H1 (cell line): ENCODE measurements at regions not wholly inside any gene's neighbourhood (a gene's known extent, or its start where the extent isn't known, plus 50 kb on each side); places are given as distances from the start of the nearest gene placed in this dataset.

Source experiments
- CTCF ChIA-PET: fragments of 300-600 bp; sonication (Branson Sonifier 250); formaldehyde crosslinking; loops from one replicate; lab custom pipeline; 2021; ENCODE audit not compliant: partially characterized antibody; lab: Charles Lee
- POLR2A ChIA-PET: fragments of 300-600 bp; sonication (Branson Sonifier 250); formaldehyde crosslinking; loops from one replicate; lab custom pipeline; 2021; ENCODE audit warnings: inconsistent platforms; ENCODE audit not compliant: partially characterized antibody; lab: Charles Lee
- DNase-seq, 2 experiments: peaks; one replicate each; pipeline versions ENCODE4 v3.0.0 to v3.0.0-alpha.2; 2010 to 2022; ENCODE audit warnings: low spot score in 2 of 2, low read depth in 1 of 2, mixed read lengths in 1 of 2
- FAIRE-seq: peaks from 2 replicates; lab custom pipeline; 2011; peaks lifted over from hg19 to GRCh38; lab: Jason Lieb, UNC
- H2AFZ ChIP-seq: 2 replicates; pipeline ENCODE4 v1.8.1; 2012; ENCODE audit warnings: low read length, inconsistent platforms
- H2AK5ac ChIP-seq: 2 replicates; pipeline ENCODE4 v1.6.1; 2013; ENCODE audit warnings: low read depth, low read length
- H2BK120ac ChIP-seq: replicated peaks from 2 replicates; pipeline ENCODE3; 2013; ENCODE audit warnings: low read depth, low read length, inconsistent platforms
- H2BK12ac ChIP-seq: 2 replicates; pipeline ENCODE4 v1.6.1; 2013; ENCODE audit warnings: low read depth, low read length
- H2BK15ac ChIP-seq: 2 replicates; pipeline ENCODE4 v1.6.1; 2013; ENCODE audit warnings: low read length
- H2BK20ac ChIP-seq: 2 replicates; pipeline ENCODE4 v1.6.1; 2013; ENCODE audit warnings: low read length
- H2BK5ac ChIP-seq: 2 replicates; pipeline ENCODE4 v1.6.1; 2013; ENCODE audit warnings: low read depth, low read length
- H3K14ac ChIP-seq: 2 replicates; pipeline ENCODE4 v1.6.1; 2013; ENCODE audit warnings: inconsistent platforms; ENCODE audit not compliant: insufficient read length
- H3K18ac ChIP-seq: 2 replicates; pipeline ENCODE4 v1.6.1; 2013; ENCODE audit warnings: low read length; ENCODE audit errors: extremely low read depth
- H3K23ac ChIP-seq: 2 replicates; pipeline ENCODE4 v1.6.1; 2013; ENCODE audit warnings: inconsistent platforms; ENCODE audit not compliant: insufficient read length
- H3K23me2 ChIP-seq: 2 replicates; pipeline ENCODE4 v1.6.1; 2013; ENCODE audit warnings: low read depth, low read length
- H3K27ac ChIP-seq: 2 replicates; pipeline ENCODE4 v1.6.1; 2011; ENCODE audit warnings: low read depth, low read length, inconsistent platforms
- H3K27me3 ChIP-seq, 4 experiments: replicated peaks in 1 of 4; 1 replicate in 1 of 4; 2 replicates in 3 of 4; pipeline versions ENCODE4 v1.6.1 to v1.8.1; 2011 to 2013; ENCODE audit warnings: low read length in 3 of 4, mild to moderate bottlenecking in 3 of 4, inconsistent platforms in 2 of 4, mixed read lengths in 2 of 4, moderate library complexity in 1 of 4; ENCODE audit not compliant: control insufficient read depth in 3 of 4, insufficient read depth in 3 of 4; ENCODE audit errors: extremely low read depth in 1 of 4
- H3K36me3 ChIP-seq, 4 experiments: 2 replicates each; pipeline versions ENCODE4 v1.6.1 to v1.8.1; 2011 to 2013; ENCODE audit warnings: mild to moderate bottlenecking in 4 of 4, low read length in 3 of 4, moderate library complexity in 2 of 4, control low read depth in 1 of 4, inconsistent platforms in 1 of 4; ENCODE audit not compliant: insufficient read depth in 4 of 4, control insufficient read depth in 2 of 4
- H3K4ac ChIP-seq: replicated peaks from 2 replicates; pipeline ENCODE3; 2013; ENCODE audit warnings: low read length, low read depth, mixed read lengths, inconsistent platforms; ENCODE audit not compliant: insufficient read length
- H3K4me1 ChIP-seq, 4 experiments: replicated peaks in 1 of 4; 1 replicate in 1 of 4; 2 replicates in 3 of 4; pipeline versions ENCODE4 v1.6.1 to v1.8.1; 2011 to 2013; ENCODE audit warnings: low read length in 3 of 4, inconsistent platforms in 2 of 4, mixed read lengths in 1 of 4; ENCODE audit not compliant: insufficient read depth in 4 of 4, control insufficient read depth in 3 of 4
- H3K4me2 ChIP-seq, 2 experiments: 2 replicates each; pipeline versions ENCODE4 v1.6.1 to v1.8.1; 2011 to 2013; ENCODE audit warnings: low read depth in 2 of 2, low read length in 2 of 2, control low read depth in 1 of 2, inconsistent platforms in 1 of 2, mild to moderate bottlenecking in 1 of 2; ENCODE audit not compliant: insufficient read depth in 1 of 2
- H3K4me3 ChIP-seq, 4 experiments: fragments of 200-600, 300-600 bp in 1 of 4; sonication (generic), shearing (Covaris generic), sonication (Bioruptor Twin) in 1 of 4; 2 replicates each; pipeline versions ENCODE4 v1.5.1 to v1.8.1; 2011 to 2016; ENCODE audit warnings: low read length in 4 of 4, low read depth in 3 of 4, control low read depth in 2 of 4, inconsistent platforms in 2 of 4, mild to moderate bottlenecking in 2 of 4, mixed read lengths in 1 of 4, moderate library complexity in 1 of 4; ENCODE audit not compliant: insufficient read depth in 2 of 4; ENCODE audit errors: extremely low read depth in 1 of 4
- H3K56ac ChIP-seq: replicated peaks from 2 replicates; pipeline ENCODE3; 2013; ENCODE audit warnings: low read depth, mild to moderate bottlenecking, mixed read lengths, low read length, inconsistent platforms; ENCODE audit not compliant: insufficient read length
- H3K79me1 ChIP-seq: 2 replicates; pipeline ENCODE4 v1.6.1; 2013; ENCODE audit warnings: low read depth, low read length, control low read depth
- H3K79me2 ChIP-seq, 2 experiments: 2 replicates each; pipeline versions ENCODE4 v1.6.1 to v1.8.1; 2012 to 2013; ENCODE audit warnings: low read length in 2 of 2, mild to moderate bottlenecking in 2 of 2, inconsistent platforms in 1 of 2; ENCODE audit not compliant: insufficient read depth in 2 of 2, control insufficient read depth in 1 of 2
- H3K9ac ChIP-seq, 4 experiments: replicated peaks in 1 of 4; 1 replicate in 1 of 4; 2 replicates in 3 of 4; pipeline versions ENCODE4 v1.6.1 to v1.8.1; 2011 to 2013; ENCODE audit warnings: low read depth in 3 of 4, low read length in 3 of 4, control low read depth in 2 of 4, mild to moderate bottlenecking in 2 of 4, moderate library complexity in 2 of 4, inconsistent platforms in 1 of 4; ENCODE audit errors: extremely low read depth in 1 of 4
- H3K9me3 ChIP-seq, 2 experiments: 2 replicates each; pipeline versions ENCODE4 v1.6.1 to v1.8.1; 2012 to 2013; ENCODE audit warnings: mild to moderate bottlenecking in 2 of 2, moderate library complexity in 2 of 2, control low read depth in 1 of 2, inconsistent platforms in 1 of 2, low read depth in 1 of 2, low read length in 1 of 2, mixed read lengths in 1 of 2; ENCODE audit not compliant: insufficient read depth in 2 of 2
- H4K20me1 ChIP-seq, 2 experiments: replicated peaks in 1 of 2; 2 replicates each; pipeline versions ENCODE3 to v1.8.1; 2011 to 2013; ENCODE audit warnings: inconsistent platforms in 2 of 2, low read length in 2 of 2, mild to moderate bottlenecking in 1 of 2; ENCODE audit not compliant: insufficient read depth in 2 of 2, control insufficient read depth in 1 of 2
- H4K5ac ChIP-seq: 2 replicates; pipeline ENCODE4 v1.6.1; 2013; ENCODE audit warnings: low read length, low read depth, mixed read lengths, inconsistent platforms; ENCODE audit not compliant: insufficient read length
- H4K8ac ChIP-seq: 2 replicates; pipeline ENCODE4 v1.8.0; 2013; ENCODE audit warnings: mild to moderate bottlenecking, moderate library complexity, low read length, inconsistent platforms; ENCODE audit not compliant: insufficient read depth; ENCODE audit errors: extremely low read depth
- H4K91ac ChIP-seq: replicated peaks from 2 replicates; pipeline ENCODE3; 2013; ENCODE audit warnings: low read length, mixed read lengths, inconsistent platforms; ENCODE audit not compliant: insufficient read length
- PHF8 ChIP-seq: fragments of 200-600 bp; sonication (generic); conservative IDR thresholded peaks from 2 replicates; pipeline ENCODE4 v1.7.1; 2012; ENCODE audit warnings: low read depth, mild to moderate bottlenecking, inconsistent platforms, low read length, moderate library complexity
- RBBP5 ChIP-seq: IDR thresholded peaks from 2 replicates; pipeline ENCODE4 v1.7.1; 2012; ENCODE audit warnings: low read depth, mild to moderate bottlenecking, inconsistent platforms, low read length, moderate library complexity, borderline replicate concordance
- WGBS, 2 experiments: shearing (Covaris generic) in 1 of 2; methylation state at CpG; one replicate each; pipeline versions ENCODE4 v1.1.6 to v1.1.7; 2013 to 2015; ENCODE audit warnings: low lambda C conversion rate in 2 of 2, mixed read lengths in 2 of 2, inconsistent platforms in 1 of 2, low coverage in 1 of 2, missing lambda C conversion rate in 1 of 2; ENCODE audit not compliant: insufficient replicate concordance in 2 of 2, insufficient coverage in 1 of 2, insufficient read length in 1 of 2; ENCODE audit errors: extremely low coverage in 1 of 2, missing lambda C conversion rate in 1 of 2; 5-methylcytosine and 5-hydroxymethylcytosine counted together
- TF ChIP-seq, protein P1 (sequence below): IDR thresholded peaks from 2 replicates; pipeline ENCODE4 v1.6.1; 2012; ENCODE audit warnings: low read length, inconsistent platforms

DNA sequence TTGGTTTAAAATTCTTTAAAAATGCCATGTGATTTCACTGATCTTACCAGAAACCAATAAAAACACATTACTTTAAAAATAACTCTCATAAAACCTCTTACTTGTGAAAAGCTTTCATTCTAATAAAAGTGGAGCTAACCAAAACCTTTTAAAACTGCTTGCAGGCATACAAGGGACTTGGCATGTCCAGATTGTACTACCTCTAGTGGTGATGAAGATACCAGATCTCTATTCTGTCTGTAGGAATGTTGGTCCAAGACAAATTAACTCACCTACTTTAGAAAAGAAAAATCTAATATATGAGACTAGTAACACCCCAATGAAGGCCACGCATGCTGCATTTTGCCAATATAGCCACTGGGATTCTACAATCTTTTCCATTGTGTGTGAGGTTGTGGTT, 151.0 kb upstream of the SALL1 start:
- FAIRE-seq: no peak
- TF ChIP-seq RBBP5 (no peak), PHF8 (no peak)
- TF ChIP-seq, protein P1, sequence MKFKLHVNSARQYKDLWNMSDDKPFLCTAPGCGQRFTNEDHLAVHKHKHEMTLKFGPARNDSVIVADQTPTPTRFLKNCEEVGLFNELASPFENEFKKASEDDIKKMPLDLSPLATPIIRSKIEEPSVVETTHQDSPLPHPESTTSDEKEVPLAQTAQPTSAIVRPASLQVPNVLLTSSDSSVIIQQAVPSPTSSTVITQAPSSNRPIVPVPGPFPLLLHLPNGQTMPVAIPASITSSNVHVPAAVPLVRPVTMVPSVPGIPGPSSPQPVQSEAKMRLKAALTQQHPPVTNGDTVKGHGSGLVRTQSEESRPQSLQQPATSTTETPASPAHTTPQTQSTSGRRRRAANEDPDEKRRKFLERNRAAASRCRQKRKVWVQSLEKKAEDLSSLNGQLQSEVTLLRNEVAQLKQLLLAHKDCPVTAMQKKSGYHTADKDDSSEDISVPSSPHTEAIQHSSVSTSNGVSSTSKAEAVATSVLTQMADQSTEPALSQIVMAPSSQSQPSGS: no peak

More for the DNA sequence above, 151.0 kb upstream of the SALL1 start:
- Histone ChIP-seq H4K91ac (no peak overlapping the region), H3K4ac (no peak overlapping the region), H2BK12ac (no peak overlapping the region), H4K20me1 (no peaks in the 10 kb centered on the region), H3K9ac (no peak overlapping the region), H3K27me3 (no peaks in the 10 kb centered on the region; a peak in 1 of 7 replicates), H3K36me3 (no peaks in the 10 kb centered on the region), H3K4me2 (no peak overlapping the region), H2AK5ac (no peak overlapping the region), H2AFZ (no peak overlapping the region), H3K79me1 (no peaks in the 10 kb centered on the region), H4K5ac (no peak overlapping the region), H3K23ac (no peak overlapping the region), H3K9me3 (peaks cover 8 to 12% of the 10 kb centered on the region in 2 experiments; a peak in 3 of 4 replicates), H3K18ac (no peak overlapping the region), H2BK5ac (no peak overlapping the region), H3K4me1 (peaks cover 0 to 2% (median under 1%) of the 10 kb centered on the region in 4 experiments; a peak in 3 of 7 replicates), H4K8ac (no peak overlapping the region), H3K23me2 (no peaks in the 10 kb centered on the region), H2BK20ac (no peak overlapping the region), H3K56ac (no peak overlapping the region), H2BK120ac (no peak overlapping the region), H3K14ac (no peak overlapping the region), H2BK15ac (no peak overlapping the region), H3K4me3 (no peak overlapping the region), H3K27ac (no peak overlapping the region), H3K79me2 (no peaks in the 10 kb centered on the region)
- ChIA-PET CTCF (no interaction called here), POLR2A (no interaction called here)
- DNase-seq: no peak
- WGBS, 2 experiments: 88% methylated on average over 1 of the region's 1 CpG; no CpG with 5 or more reads in 1 of the 2 experiments
